ENCODE measurements at regions not wholly inside any gene's neighbourhood (a gene's known extent, or its start where the extent isn't known, plus 50 kb on each side); places are given as distances from the start of the nearest gene placed in this dataset.

GRCh38 chr10:28427376-28427775 is 105.5 kb upstream of the WAC start:
- Histone ChIP-seq H3K27ac (ENCODE audit: low read length) (no peak overlapping the region), H2AFZ (ENCODE audit: low read depth, low read length) (no peak overlapping the region), H3K4me2 (ENCODE audit: low read length) (no peak overlapping the region), H3K9ac (ENCODE audit: low read length) (no peak overlapping the region), H3K4me3 (ENCODE audit: low read length) (no peak overlapping the region), H3K27me3 (ENCODE audit: low read depth, low read length) (no peaks in the 10 kb centered on the region), H3K4me1 (ENCODE audit: low read length) (peaks cover 13% of the 10 kb centered on the region), H3K79me2 (ENCODE audit: low read length) (no peaks in the 10 kb centered on the region), H3K36me3 (replicated peaks; ENCODE audit: low read depth, low read length) (peaks cover 3% of the 10 kb centered on the region), H4K20me1 (ENCODE audit: insufficient read depth, low read length) (no peaks in the 10 kb centered on the region), H3K9me3 (ENCODE audit: insufficient read depth, low read length) (0 out of 2 replicates have a peak, but pooled peaks cover 5% of the 10 kb centered on the region)
- TF ChIP-seq CTCF (IDR thresholded peaks at IDR 0.05; ENCODE audit: low read depth, low read length): no peak
- no peak for TF ChIP-seq EZH2phosphoT487 (IDR thresholded peaks at IDR 0.05; ENCODE audit: low read depth)

- 0 out of 2 replicates have a peak, but pooled peaks cover 5% of the 10 kb centered on the region for H3K9me3 ChIP-seq (ENCODE audit: insufficient read depth, low read length)
- H4K20me1 ChIP-seq (ENCODE audit: insufficient read depth, low read length): no peaks in the 10 kb centered on the region
- no peak overlapping the region for H3K9ac ChIP-seq (ENCODE audit: low read length)
- no peaks in the 10 kb centered on the region for H3K79me2 ChIP-seq (ENCODE audit: low read length)
- H3K4me2 ChIP-seq (ENCODE audit: low read length): no peak overlapping the region
- peaks cover 3% of the 10 kb centered on the region for H3K36me3 ChIP-seq (replicated peaks; ENCODE audit: low read depth, low read length)
- no peak overlapping the region for H3K4me3 ChIP-seq (ENCODE audit: low read length)
- no peak for TF ChIP-seq EZH2phosphoT487 (IDR thresholded peaks at IDR 0.05; ENCODE audit: low read depth)
- H3K27ac ChIP-seq (ENCODE audit: low read length): no peak overlapping the region
- H3K27me3 ChIP-seq (ENCODE audit: low read depth, low read length): no peaks in the 10 kb centered on the region
- peaks cover 13% of the 10 kb centered on the region for H3K4me1 ChIP-seq (ENCODE audit: low read length)
- H2AFZ ChIP-seq (ENCODE audit: low read depth, low read length): no peak overlapping the region
These were observed 103.9 kb upstream of the WAC start for GRCh38 chr10:28429045-28429444.

- Histone ChIP-seq H2AFZ (ENCODE audit: low read depth, low read length) (no peak overlapping the region), H3K4me3 (ENCODE audit: low read length) (no peak overlapping the region), H3K9ac (ENCODE audit: low read length) (no peak overlapping the region), H3K79me2 (ENCODE audit: low read length) (no peaks in the 10 kb centered on the region), H3K27me3 (ENCODE audit: low read depth, low read length) (no peaks in the 10 kb centered on the region), H3K4me2 (ENCODE audit: low read length) (no peak overlapping the region), H3K27ac (ENCODE audit: low read length) (no peak overlapping the region), H3K4me1 (ENCODE audit: low read length) (peaks cover 13% of the 10 kb centered on the region), H3K9me3 (ENCODE audit: insufficient read depth, low read length) (0 out of 2 replicates have a peak, but pooled peaks cover 5% of the 10 kb centered on the region), H4K20me1 (ENCODE audit: insufficient read depth, low read length) (no peaks in the 10 kb centered on the region), H3K36me3 (replicated peaks; ENCODE audit: low read depth, low read length) (peaks cover 3% of the 10 kb centered on the region)
- TF ChIP-seq CTCF (IDR thresholded peaks at IDR 0.05; ENCODE audit: low read depth, low read length) (no peak), EZH2phosphoT487 (IDR thresholded peaks at IDR 0.05; ENCODE audit: low read depth) (no peak)
These were observed 103.2 kb upstream of the WAC start for GRCh38 chr10:28429573-28430216.

- no peaks in the 10 kb centered on the region for H3K27me3 ChIP-seq (ENCODE audit: low read depth, low read length)
- 0 out of 2 replicates have a peak, but pooled peaks cover 5% of the 10 kb centered on the region for H3K9me3 ChIP-seq (ENCODE audit: insufficient read depth, low read length)
- H3K79me2 ChIP-seq (ENCODE audit: low read length): no peaks in the 10 kb centered on the region
- H4K20me1 ChIP-seq (ENCODE audit: insufficient read depth, low read length): no peaks in the 10 kb centered on the region
- peaks cover 3% of the 10 kb centered on the region for H3K36me3 ChIP-seq (replicated peaks; ENCODE audit: low read depth, low read length)
- H3K4me2 ChIP-seq (ENCODE audit: low read length): no peak overlapping the region
- no peak overlapping the region for H2AFZ ChIP-seq (ENCODE audit: low read depth, low read length)
- H3K9ac ChIP-seq (ENCODE audit: low read length): no peak overlapping the region
- TF ChIP-seq CTCF (IDR thresholded peaks at IDR 0.05; ENCODE audit: low read depth, low read length) (no peak), EZH2phosphoT487 (IDR thresholded peaks at IDR 0.05; ENCODE audit: low read depth) (no peak)
- no peak overlapping the region for H3K27ac ChIP-seq (ENCODE audit: low read length)
- peaks cover 13% of the 10 kb centered on the region for H3K4me1 ChIP-seq (ENCODE audit: low read length)
- H3K4me3 ChIP-seq (ENCODE audit: low read length): no peak overlapping the region
These were observed 101.8 kb upstream of the WAC start for GRCh38 chr10:28431139-28431538.
